GM20000 (cell line): ENCODE measurements at regions not wholly inside any gene's neighbourhood (a gene's known extent, or its start where the extent isn't known, plus 50 kb on each side); places are given as distances from the start of the nearest gene placed in this dataset.
"Not testable (repeated sequence)": the region's sequence is repeated elsewhere in the genome, so short reads cannot be mapped to it uniquely, and the experiment has no call there.

Source experiments
- DNase-seq: peaks from one replicate; pipeline ENCODE4 v3.0.0; 2012; ENCODE audit warnings: low spot score
- CTCF ChIP-seq: IDR thresholded peaks from 2 replicates; pipeline ENCODE4 v1.5.1; 2012; ENCODE audit warnings: mild to moderate bottlenecking, control low read depth; ENCODE audit errors: extremely low read depth, missing control alignments

- no peak for DNase-seq
- TF ChIP-seq CTCF: no peak
These were observed 1186.9 kb downstream of the DSC3 start for GRCh38 chr18:29855637-29856036.

GRCh38 chr18:29853126-29853525 is 1189.4 kb downstream of the DSC3 start:
- DNase-seq: no peak
- no peak for TF ChIP-seq CTCF

- no peak for TF ChIP-seq CTCF
- DNase-seq: no peak
These were observed 1193.4 kb downstream of the DSC3 start for GRCh38 chr18:29849144-29849543.

GRCh38 chr18:29841631-29842030 is 1200.9 kb downstream of the DSC3 start:
- no peak for TF ChIP-seq CTCF
- no peak for DNase-seq

- TF ChIP-seq CTCF: no peak
- no peak for DNase-seq
These were observed 1202.5 kb downstream of the DSC3 start for GRCh38 chr18:29840089-29840488.

GRCh38 chr18:29838961-29839360 is 1203.6 kb downstream of the DSC3 start:
- not testable (repeated sequence) for DNase-seq

GRCh38 chr18:29838556-29838955 is 1204.0 kb downstream of the DSC3 start:
- TF ChIP-seq CTCF: no peak
- DNase-seq: no peak

GRCh38 chr18:29823671-29824070 is 1218.9 kb downstream of the DSC3 start:
- DNase-seq: no peak
- TF ChIP-seq CTCF: no peak
